ENCODE measurements at regions not wholly inside any gene's neighbourhood (a gene's known extent, or its start where the extent isn't known, plus 50 kb on each side); places are given as distances from the start of the nearest gene placed in this dataset.

DNA sequence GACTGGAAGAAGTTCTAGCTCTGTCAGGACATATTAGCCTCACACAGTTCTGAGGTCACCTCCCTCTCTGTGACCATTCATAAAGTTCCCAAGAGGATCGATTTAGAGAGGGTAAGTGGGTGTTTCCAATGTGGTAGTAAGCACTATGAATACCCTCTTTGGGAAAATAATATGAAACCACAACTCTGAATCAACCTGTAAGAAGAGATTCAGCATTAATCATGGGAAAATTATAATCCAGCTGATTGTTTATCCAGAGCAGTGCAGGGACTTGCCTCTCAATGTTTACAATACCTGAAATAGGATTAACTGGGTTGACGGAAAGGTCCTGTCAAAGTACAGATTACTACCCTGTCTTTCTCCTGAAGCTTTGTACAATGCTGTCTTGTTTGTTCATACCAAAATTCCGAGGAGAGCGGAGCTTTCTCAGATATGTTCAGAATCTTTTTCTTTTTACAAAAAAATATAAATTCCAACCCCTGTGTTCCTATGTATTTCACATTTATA is 302.9 kb upstream of the DPPA4 start:
- Histone ChIP-seq H3K4me1 (no peaks in the 10 kb centered on the region), H3K27ac (no peak overlapping the region), H3K9me3 (no peaks in the 10 kb centered on the region), H3K36me3 (no peaks in the 10 kb centered on the region), H3K27me3 (no peaks in the 10 kb centered on the region), H3K4me3 (no peak overlapping the region)
- DNase-seq: no peak
- TF ChIP-seq, protein P1, sequence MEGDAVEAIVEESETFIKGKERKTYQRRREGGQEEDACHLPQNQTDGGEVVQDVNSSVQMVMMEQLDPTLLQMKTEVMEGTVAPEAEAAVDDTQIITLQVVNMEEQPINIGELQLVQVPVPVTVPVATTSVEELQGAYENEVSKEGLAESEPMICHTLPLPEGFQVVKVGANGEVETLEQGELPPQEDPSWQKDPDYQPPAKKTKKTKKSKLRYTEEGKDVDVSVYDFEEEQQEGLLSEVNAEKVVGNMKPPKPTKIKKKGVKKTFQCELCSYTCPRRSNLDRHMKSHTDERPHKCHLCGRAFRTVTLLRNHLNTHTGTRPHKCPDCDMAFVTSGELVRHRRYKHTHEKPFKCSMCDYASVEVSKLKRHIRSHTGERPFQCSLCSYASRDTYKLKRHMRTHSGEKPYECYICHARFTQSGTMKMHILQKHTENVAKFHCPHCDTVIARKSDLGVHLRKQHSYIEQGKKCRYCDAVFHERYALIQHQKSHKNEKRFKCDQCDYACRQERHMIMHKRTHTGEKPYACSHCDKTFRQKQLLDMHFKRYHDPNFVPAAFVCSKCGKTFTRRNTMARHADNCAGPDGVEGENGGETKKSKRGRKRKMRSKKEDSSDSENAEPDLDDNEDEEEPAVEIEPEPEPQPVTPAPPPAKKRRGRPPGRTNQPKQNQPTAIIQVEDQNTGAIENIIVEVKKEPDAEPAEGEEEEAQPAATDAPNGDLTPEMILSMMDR (IDR thresholded peaks at IDR 0.05): no peak
- no peak for TF ChIP-seq POLR2A (IDR thresholded peaks at IDR 0.05)

- DNase-seq: no peak
- H3K27me3 ChIP-seq: no peaks in the 10 kb centered on the region
- no peak overlapping the region for H3K4me3 ChIP-seq
- TF ChIP-seq POLR2A (IDR thresholded peaks at IDR 0.05): no peak
- TF ChIP-seq, protein P1 (IDR thresholded peaks at IDR 0.05): no peak
- H3K9me3 ChIP-seq: no peaks in the 10 kb centered on the region
- H3K4me1 ChIP-seq: no peaks in the 10 kb centered on the region
- H3K27ac ChIP-seq: no peak overlapping the region
- no peaks in the 10 kb centered on the region for H3K36me3 ChIP-seq
Measured at GRCh38 chr3:109642025-109642424, 304.7 kb upstream of the DPPA4 start.

DNA sequence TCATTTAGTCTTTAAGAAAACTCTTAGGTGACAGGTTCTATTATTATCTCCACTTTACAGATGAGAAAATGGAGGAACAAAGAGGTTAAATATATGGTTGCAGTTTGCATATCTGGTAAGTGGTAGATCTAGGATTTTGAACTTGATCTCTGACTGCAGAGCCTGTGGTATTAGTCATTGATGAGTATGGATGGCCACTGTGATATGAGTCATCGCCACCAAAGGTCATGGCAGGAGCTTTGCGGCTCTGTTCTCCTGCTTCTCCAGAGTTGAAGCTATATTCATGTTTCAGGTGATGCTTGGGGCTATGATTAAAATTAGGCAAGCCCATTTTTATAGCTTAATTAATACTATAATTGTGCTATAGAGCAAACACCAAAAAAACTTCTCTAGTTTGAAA is 306.2 kb upstream of the DPPA4 start:
- DNase-seq: no peak

DNA sequence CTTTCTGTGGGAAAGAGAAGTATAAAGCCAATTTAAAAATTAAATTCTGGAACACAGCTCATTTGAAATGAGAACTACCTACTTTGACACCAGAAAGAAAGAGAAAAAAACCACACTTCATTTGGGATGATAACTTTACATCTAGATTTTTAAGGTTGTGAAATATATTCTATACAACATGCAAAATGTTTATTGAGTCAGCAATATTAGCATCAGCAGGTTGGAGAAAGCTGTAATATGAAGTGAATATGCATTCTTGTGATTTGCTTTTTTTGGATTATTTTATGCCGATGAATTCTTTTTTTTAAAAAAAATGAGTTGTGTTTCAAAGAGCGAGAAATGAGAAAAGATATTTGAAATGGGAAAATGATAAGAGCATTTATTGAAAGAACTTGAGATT is 307.0 kb upstream of the DPPA4 start:
- TF ChIP-seq, protein P1 (IDR thresholded peaks at IDR 0.05): no peak
- TF ChIP-seq POLR2A (IDR thresholded peaks at IDR 0.05): no peak
- H3K27ac ChIP-seq: no peak overlapping the region
- H3K9me3 ChIP-seq: no peaks in the 10 kb centered on the region
- no peak overlapping the region for H3K4me3 ChIP-seq
- no peaks in the 10 kb centered on the region for H3K36me3 ChIP-seq
- H3K27me3 ChIP-seq: no peaks in the 10 kb centered on the region
- DNase-seq: no peak
- no peaks in the 10 kb centered on the region for H3K4me1 ChIP-seq

More for the DNA sequence above, 306.2 kb upstream of the DPPA4 start:
- no peak for TF ChIP-seq POLR2A (IDR thresholded peaks at IDR 0.05)
- TF ChIP-seq, protein P1 (IDR thresholded peaks at IDR 0.05): no peak
- H3K9me3 ChIP-seq: no peaks in the 10 kb centered on the region
- no peak overlapping the region for H3K27ac ChIP-seq
- no peaks in the 10 kb centered on the region for H3K27me3 ChIP-seq
- no peak overlapping the region for H3K4me3 ChIP-seq
- no peaks in the 10 kb centered on the region for H3K36me3 ChIP-seq
- no peaks in the 10 kb centered on the region for H3K4me1 ChIP-seq

- H3K9me3 ChIP-seq: no peaks in the 10 kb centered on the region
- H3K36me3 ChIP-seq: no peaks in the 10 kb centered on the region
- H3K27me3 ChIP-seq: no peaks in the 10 kb centered on the region
- TF ChIP-seq, protein P1 (IDR thresholded peaks at IDR 0.05): no peak
- TF ChIP-seq POLR2A (IDR thresholded peaks at IDR 0.05): no peak
- no peaks in the 10 kb centered on the region for H3K4me1 ChIP-seq
- H3K4me3 ChIP-seq: no peak overlapping the region
- no peak for DNase-seq
- no peak overlapping the region for H3K27ac ChIP-seq
Measured at GRCh38 chr3:109644746-109645145, 307.4 kb upstream of the DPPA4 start.

DNA sequence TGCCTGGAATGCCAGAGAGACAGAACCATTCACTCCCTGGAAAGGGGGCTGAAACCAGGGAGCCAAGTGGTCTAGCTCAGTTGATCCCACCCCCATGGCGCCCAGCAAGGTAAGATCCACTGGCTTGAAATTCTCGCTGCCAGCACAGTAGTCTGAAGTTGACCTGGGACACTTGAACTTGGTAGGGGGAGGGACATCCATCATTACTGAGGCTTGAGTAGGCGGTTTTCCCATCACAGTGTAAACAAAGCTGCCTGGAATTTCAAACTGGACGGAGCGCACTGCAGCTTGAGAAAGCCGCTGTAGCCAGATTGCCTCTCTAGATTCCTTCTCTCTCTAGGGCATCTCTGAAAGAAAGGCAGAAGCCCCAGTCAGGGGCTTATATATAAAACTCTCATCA is 310.7 kb upstream of the DPPA4 start:
- TF ChIP-seq, protein P1 (IDR thresholded peaks at IDR 0.05): no peak
- no peak for TF ChIP-seq POLR2A (IDR thresholded peaks at IDR 0.05)
- Histone ChIP-seq H3K9me3 (no peaks in the 10 kb centered on the region), H3K36me3 (no peaks in the 10 kb centered on the region), H3K27me3 (no peaks in the 10 kb centered on the region), H3K4me3 (no peak overlapping the region), H3K27ac (no peak overlapping the region), H3K4me1 (no peaks in the 10 kb centered on the region)
- no peak for DNase-seq

Data from Peyer's patch (tissue), 4 donors.